ENCODE measurements at regions not wholly inside any gene's neighbourhood (a gene's known extent, or its start where the extent isn't known, plus 50 kb on each side); places are given as distances from the start of the nearest gene placed in this dataset.

GRCh38 chr17:59469786-59470485 is 95.5 kb upstream of the DHX40 start (continued):
- TF ChIP-seq HMGXB3 (CRISPR knock-in tag; IDR thresholded peaks at IDR 0.05; ENCODE audit: borderline replicate concordance) (peak; percentile 59), DNMT3B (CRISPR knock-in tag; conservative IDR thresholded peaks at IDR 0.05) (no peak), KLF13 (CRISPR knock-in tag; IDR thresholded peaks at IDR 0.05) (no peak), ZNF776 (CRISPR knock-in tag; IDR thresholded peaks at IDR 0.05) (no peak), NCOA5 (CRISPR knock-in tag; IDR thresholded peaks at IDR 0.05) (no peak), ZNF205 (CRISPR knock-in tag; IDR thresholded peaks at IDR 0.05) (peak; percentile 94), CC2D1A (CRISPR knock-in tag; IDR thresholded peaks at IDR 0.05) (no peak), SIX1 (CRISPR knock-in tag; IDR thresholded peaks at IDR 0.05; ENCODE audit: borderline replicate concordance) (peak; percentile 84; the same call in 1 of the 2 replicates), EHMT2 (IDR thresholded peaks at IDR 0.05; ENCODE audit: borderline replicate concordance, low read depth, low read length) (peak; percentile 80; the same call in 1 of the 2 replicates), ZNF747 (CRISPR knock-in tag; IDR thresholded peaks at IDR 0.05; ENCODE audit: borderline replicate concordance) (peak; percentile 98), ZNF3 (CRISPR knock-in tag; IDR thresholded peaks at IDR 0.05) (no peak), ZNF343 (CRISPR knock-in tag; IDR thresholded peaks at IDR 0.05) (peak; percentile 49; the same call in 1 of the 2 replicates), ZNF414 (CRISPR knock-in tag; IDR thresholded peaks at IDR 0.05) (no peak), SRSF9 (IDR thresholded peaks at IDR 0.05; ENCODE audit: borderline replicate concordance, insufficient read depth, low read depth, low read length, poor library complexity, severe bottlenecking) (no peak), CSRNP1 (CRISPR knock-in tag; IDR thresholded peaks at IDR 0.05) (no peak), ARHGAP35 (CRISPR knock-in tag; IDR thresholded peaks at IDR 0.05; ENCODE audit: borderline replicate concordance) (peak; percentile 63; the same call in 1 of the 2 replicates), MTERF4 (CRISPR knock-in tag; IDR thresholded peaks at IDR 0.05) (peak; percentile 89), ZNF354B (CRISPR knock-in tag; IDR thresholded peaks at IDR 0.05) (no peak), SMYD3 (CRISPR knock-in tag; IDR thresholded peaks at IDR 0.05) (peak; percentile 84; the same call in 1 of the 2 replicates), ZNF335 (CRISPR knock-in tag; IDR thresholded peaks at IDR 0.05) (no peak), ZBTB1 (CRISPR knock-in tag; IDR thresholded peaks at IDR 0.05; ENCODE audit: borderline replicate concordance) (no peak), NR2C2 (CRISPR knock-in tag; IDR thresholded peaks at IDR 0.05; ENCODE audit: borderline replicate concordance) (peak; percentile 83; the same call in 1 of the 2 replicates)
